IMR-90 (cell line): ENCODE measurements at regions not wholly inside any gene's neighbourhood (a gene's known extent, or its start where the extent isn't known, plus 50 kb on each side); places are given as distances from the start of the nearest gene placed in this dataset.
A peak's percentile ranks its signal among the peaks of the same experiment; 100 is the strongest.

ENCODE experiments used
- ATAC-seq: fragments of 200-7000 bp; cut with Tn5 transposase; 2 replicates; pipeline ENCODE4 v1.9.1; 2020; ENCODE audit warnings: low read depth, mild to moderate bottlenecking, moderate library complexity
- BruUV-seq: library from RNA; stranded (reverse); fragments of 400-500 nt; replicated peaks from 2 replicates; lab custom pipeline; 2021; lab: Mats Ljungman, UMichigan
- CTCF ChIA-PET: fragments of 300-600 bp; formaldehyde crosslinking; extraction: SDS; loops from one replicate; lab custom pipeline; 2021; ENCODE audit warnings: antibody characterized with exemption; lab: Yijun Ruan, JAX
- POLR2A ChIA-PET: fragments of 300-600 bp; sonication (Branson Sonifier 250); formaldehyde crosslinking; loops from one replicate; lab custom pipeline; 2022; ENCODE audit warnings: antibody characterized with exemption; ENCODE audit not compliant: unreplicated experiment; lab: Charles Lee
- DNase-seq: peaks from one replicate; pipeline ENCODE4 v3.0.0; 2013
- H2AFZ ChIP-seq: replicated peaks from 2 replicates; pipeline ENCODE3; 2013; ENCODE audit warnings: low read length, mild to moderate bottlenecking; ENCODE audit not compliant: poor library complexity
- H2AK5ac ChIP-seq: 2 replicates; pipeline ENCODE4 v1.6.1; 2013; ENCODE audit warnings: low read depth, low read length, inconsistent platforms
- H2AK9ac ChIP-seq: replicated peaks from 2 replicates; pipeline ENCODE3; 2013; ENCODE audit warnings: mild to moderate bottlenecking, low read depth, low read length, moderate library complexity; ENCODE audit not compliant: poor library complexity
- H2BK120ac ChIP-seq: 2 replicates; pipeline ENCODE4 v1.6.1; 2013; ENCODE audit warnings: low read depth, low read length, inconsistent platforms
- H2BK15ac ChIP-seq: 3 replicates; pipeline ENCODE4 v1.6.1; 2013; ENCODE audit warnings: low read depth, low read length, inconsistent platforms
- H2BK20ac ChIP-seq: 2 replicates; pipeline ENCODE4 v1.6.1; 2013; ENCODE audit warnings: low read depth, mild to moderate bottlenecking, inconsistent platforms, low read length, moderate library complexity
- H2BK5ac ChIP-seq: 2 replicates; pipeline ENCODE4 v1.6.1; 2013; ENCODE audit warnings: mild to moderate bottlenecking, low read depth, low read length, inconsistent platforms; ENCODE audit not compliant: poor library complexity, severe bottlenecking
- H3K14ac ChIP-seq: replicated peaks from 2 replicates; pipeline ENCODE4 v1.6.1; 2013; ENCODE audit warnings: low read depth, low read length, inconsistent platforms
- H3K18ac ChIP-seq: 2 replicates; pipeline ENCODE4 v1.6.1; 2013; ENCODE audit warnings: low read depth, low read length, control low read depth
- H3K23ac ChIP-seq: 2 replicates; pipeline ENCODE4 v1.6.1; 2013; ENCODE audit warnings: low read depth, low read length, inconsistent platforms
- H3K27ac ChIP-seq: 2 replicates; pipeline ENCODE4 v1.5.1; 2013; ENCODE audit warnings: mild to moderate bottlenecking, control low read depth, low read length; ENCODE audit not compliant: insufficient read depth
- H3K27me3 ChIP-seq: 2 replicates; pipeline ENCODE4 v1.6.1; 2013; ENCODE audit warnings: low read length; ENCODE audit not compliant: control insufficient read depth, insufficient read depth
- H3K36me3 ChIP-seq: 2 replicates; pipeline ENCODE4 v1.6.1; 2013; ENCODE audit warnings: low read length, mixed read lengths; ENCODE audit not compliant: control insufficient read depth, insufficient read depth
- H3K4ac ChIP-seq: 2 replicates; pipeline ENCODE4 v1.6.1; 2013; ENCODE audit warnings: low read depth, low read length, inconsistent platforms
- H3K4me1 ChIP-seq: 2 replicates; pipeline ENCODE4 v1.6.1; 2013; ENCODE audit warnings: low read length, mixed read lengths; ENCODE audit not compliant: control insufficient read depth, insufficient read depth
- H3K4me2 ChIP-seq: 2 replicates; pipeline ENCODE4 v1.6.1; 2013; ENCODE audit warnings: low read depth, mild to moderate bottlenecking, control low read depth, low read length, moderate library complexity
- H3K4me3 ChIP-seq: 2 replicates; pipeline ENCODE4 v1.5.1; 2013; ENCODE audit warnings: low read depth, mild to moderate bottlenecking, control low read depth, low read length, moderate library complexity; ENCODE audit not compliant: insufficient read depth
- H3K56ac ChIP-seq: 2 replicates; pipeline ENCODE4 v1.6.1; 2013; ENCODE audit warnings: low read length, inconsistent platforms; ENCODE audit not compliant: insufficient read depth; ENCODE audit errors: extremely low read depth
- H3K79me1 ChIP-seq, 2 experiments: 2 replicates each; pipeline ENCODE4 v1.6.1; 2013; ENCODE audit warnings: low read length in 2 of 2, inconsistent platforms in 1 of 2, low read depth in 1 of 2
- H3K9ac ChIP-seq: 2 replicates; pipeline ENCODE4 v1.6.1; 2013; ENCODE audit warnings: low read depth, low read length, control low read depth
- H3K9me1 ChIP-seq: 2 replicates; pipeline ENCODE4 v1.6.1; 2013; ENCODE audit warnings: low read length, inconsistent platforms; ENCODE audit not compliant: insufficient read depth
- H3K9me3 ChIP-seq: 2 replicates; pipeline ENCODE4 v1.6.1; 2013; ENCODE audit warnings: low read length; ENCODE audit not compliant: control insufficient read depth, insufficient read depth
- H4K20me1 ChIP-seq: 2 replicates; pipeline ENCODE4 v1.6.1; 2013; ENCODE audit warnings: low read length, inconsistent platforms; ENCODE audit not compliant: insufficient read depth
- H4K5ac ChIP-seq: 2 replicates; pipeline ENCODE4 v1.6.1; 2013; ENCODE audit warnings: mild to moderate bottlenecking, low read depth, low read length, control low read depth
- H4K8ac ChIP-seq, 2 experiments: 2 replicates each; pipeline ENCODE4 v1.6.1; 2013; ENCODE audit warnings: low read depth in 2 of 2, low read length in 2 of 2, control low read depth in 1 of 2, inconsistent platforms in 1 of 2
- H4K91ac ChIP-seq: 2 replicates; pipeline ENCODE4 v1.6.1; 2013; ENCODE audit warnings: low read depth, low read length, inconsistent platforms; ENCODE audit not compliant: insufficient read depth
- BHLHE40 ChIP-seq: fragments of 150-350 bp; IDR thresholded peaks from 2 replicates; pipeline ENCODE4 v1.6.1; 2016; ENCODE audit warnings: mild to moderate bottlenecking, low read depth, low read length
- CEBPB ChIP-seq: IDR thresholded peaks from 2 replicates; pipeline ENCODE4 v1.6.1; 2012; ENCODE audit warnings: low read depth, low read length, improper control_type of control experiment
- CHD1 ChIP-seq: IDR thresholded peaks from 2 replicates; pipeline ENCODE4 v1.6.1; 2012; ENCODE audit warnings: low read depth, low read length, improper control_type of control experiment
- CTCF ChIP-seq: conservative IDR thresholded peaks from 2 replicates; pipeline ENCODE4 v1.5.1; 2012; ENCODE audit warnings: mild to moderate bottlenecking, low read depth, low read length, improper control_type of control experiment
- ELK1 ChIP-seq: fragments of 150-350 bp; IDR thresholded peaks from 2 replicates; pipeline ENCODE4 v1.6.1; 2016; ENCODE audit warnings: low read depth, mild to moderate bottlenecking, low read length, moderate library complexity, borderline replicate concordance
- FOS ChIP-seq: fragments of 150-350 bp; IDR thresholded peaks from 2 replicates; pipeline ENCODE4 v1.6.1; 2016; ENCODE audit warnings: low read depth, low read length
- MAFK ChIP-seq: IDR thresholded peaks from 2 replicates; pipeline ENCODE4 v1.6.1; 2012; ENCODE audit warnings: low read depth, low read length, improper control_type of control experiment
- MAZ ChIP-seq: IDR thresholded peaks from 2 replicates; pipeline ENCODE4 v1.6.1; 2012; ENCODE audit warnings: low read depth, mild to moderate bottlenecking, low read length, improper control_type of control experiment, moderate library complexity, borderline replicate concordance
- MXI1 ChIP-seq: IDR thresholded peaks from 2 replicates; pipeline ENCODE4 v1.6.1; 2012; ENCODE audit warnings: low read depth, mild to moderate bottlenecking, low read length, moderate library complexity, borderline replicate concordance
- NFE2L2 ChIP-seq: fragments of 150-350 bp; IDR thresholded peaks from 2 replicates; pipeline ENCODE4 v1.6.1; 2016; ENCODE audit warnings: low read depth, mild to moderate bottlenecking, low read length
- POLR2A ChIP-seq: IDR thresholded peaks from 2 replicates; pipeline ENCODE4 v1.6.1; 2012; ENCODE audit warnings: mild to moderate bottlenecking, low read depth, low read length
- RAD21 ChIP-seq: IDR thresholded peaks from 2 replicates; pipeline ENCODE4 v1.6.1; 2012; ENCODE audit warnings: low read length, improper control_type of control experiment
- RCOR1 ChIP-seq: IDR thresholded peaks from 2 replicates; pipeline ENCODE4 v1.6.1; 2012; ENCODE audit warnings: mild to moderate bottlenecking, low read length, improper control_type of control experiment; ENCODE audit not compliant: insufficient replicate concordance
- RFX5 ChIP-seq: IDR thresholded peaks from 2 replicates; pipeline ENCODE4 v1.8.0; 2012; ENCODE audit warnings: low read depth, mild to moderate bottlenecking, low read length, moderate library complexity
- SMC3 ChIP-seq: fragments of 150-350 bp; IDR thresholded peaks from 2 replicates; pipeline ENCODE4 v1.6.1; 2016; ENCODE audit warnings: low read depth, mild to moderate bottlenecking, antibody characterized with exemption, low read length, moderate library complexity
- USF2 ChIP-seq: fragments of 150-350 bp; IDR thresholded peaks from 2 replicates; pipeline ENCODE4 v1.6.1; 2017; ENCODE audit warnings: mild to moderate bottlenecking, antibody characterized with exemption, low read length, low read depth
- whole genome bisulfite sequencing, 2 experiments: methylation state at CpG; one replicate each; pipeline versions ENCODE4 v1.1.5 to v1.1.7; 2013; ENCODE audit warnings: missing lambda C conversion rate in 2 of 2; ENCODE audit not compliant: insufficient read length in 1 of 2; ENCODE audit errors: extremely low coverage in 2 of 2; 5-methylcytosine and 5-hydroxymethylcytosine counted together
- dilution Hi-C: fragments of 300-500 bp; cut with HindIII; formaldehyde crosslinking; loops from one replicate; pipeline ENCODE4 v1.14.3; 2018; ENCODE audit warnings: low sequenced_read_pairs; ENCODE audit not compliant: unreplicated experiment
- in situ Hi-C: fragments of 300-500 bp; cut with MboI; formaldehyde crosslinking; loops from 3 replicates; pipeline ENCODE4 v1.14.3; 2019; ENCODE audit warnings: low sequenced_read_pairs, inconsistent platforms, mixed read lengths
- intact Hi-C: fragments of 100-400 bp; cut with micrococcal nuclease; formaldehyde crosslinking; loops from 2 replicates; pipeline ENCODE4 v1.10.0; 2022

- CTCF ChIA-PET: no interaction called here
Measured at GRCh38 chr2:236863729-236864126, 222.0 kb upstream of the COPS8 start.

More at GRCh38 chr2:236863729-236864126, 222.0 kb upstream of the COPS8 start:
- POLR2A ChIA-PET: no interaction called here
- no peak overlapping the region for H3K14ac ChIP-seq
- H2BK120ac ChIP-seq: peak overlapping the region; percentile 32
- H2BK15ac ChIP-seq: peak overlapping the region; percentile 7; the same call in 1 of the 3 replicates
- no peaks in the 10 kb centered on the region; the same call in 1 of the 2 replicates for H3K9me3 ChIP-seq
- intact Hi-C loops: no loop called here
- H3K4ac ChIP-seq: peak overlapping the region; percentile 26; the same call in 1 of the 2 replicates
- no peaks in the 10 kb centered on the region for H3K36me3 ChIP-seq
- no TSS peak for BruUV-seq
- H2AFZ ChIP-seq: no peak overlapping the region
- H4K8ac ChIP-seq: no peak overlapping the region
- H4K5ac ChIP-seq: no peak overlapping the region
- H3K9me1 ChIP-seq: no peaks in the 10 kb centered on the region
- peaks cover 3% of the 10 kb centered on the region; the same call in 1 of the 2 replicates for H3K4me1 ChIP-seq
- H2BK5ac ChIP-seq: no peak overlapping the region
- no peak for DNase-seq
- in situ Hi-C loops: no loop called here
- dilution Hi-C loops: no loop called here
- no peak overlapping the region; the same call in 1 of the 2 replicates for H2BK20ac ChIP-seq
- peak overlapping the region; percentile 28; the same call in 1 of the 2 replicates for H3K18ac ChIP-seq
- peak overlapping the region; percentile 39 for H4K91ac ChIP-seq
- no peak overlapping the region for H3K9ac ChIP-seq
- WGBS, 2 experiments: 0% methylated on average over 1 of the region's 5 CpGs; no CpG with 5 or more reads in 1 of the 2 experiments
- TF ChIP-seq CTCF: no peak
- no peak for TF ChIP-seq POLR2A
- no peak for TF ChIP-seq USF2
- TF ChIP-seq ELK1: no peak
- TF ChIP-seq SMC3: no peak
- TF ChIP-seq MAFK: no peak
- no peak for TF ChIP-seq MAZ
- no peak for TF ChIP-seq RCOR1
- no peak for TF ChIP-seq CHD1
- no peak for TF ChIP-seq MXI1
- no peak for TF ChIP-seq CEBPB
- no peak for TF ChIP-seq RFX5
- no peak for TF ChIP-seq BHLHE40
- no peak for TF ChIP-seq RAD21
- no peak for TF ChIP-seq NFE2L2
- TF ChIP-seq FOS: no peak
- H3K79me1 ChIP-seq: no peaks in the 10 kb centered on the region
- ATAC-seq: no peak
- H2AK5ac ChIP-seq: peak overlapping the region; percentile 36
- H2AK9ac ChIP-seq: no peak overlapping the region
- no peak overlapping the region for H3K4me3 ChIP-seq
- H3K56ac ChIP-seq: peak overlapping the region; percentile 21; the same call in 1 of the 2 replicates
- H3K27ac ChIP-seq: no peak overlapping the region
- no peak overlapping the region for H3K23ac ChIP-seq
- H3K4me2 ChIP-seq: no peak overlapping the region
- H4K20me1 ChIP-seq: no peaks in the 10 kb centered on the region
- H3K27me3 ChIP-seq: 0 out of 2 replicates have a peak, but pooled peaks cover 2% of the 10 kb centered on the region
